HFFc6 (cell line): ENCODE measurements at regions not wholly inside any gene's neighbourhood (a gene's known extent, or its start where the extent isn't known, plus 50 kb on each side); places are given as distances from the start of the nearest gene placed in this dataset.
A peak's percentile ranks its signal among the peaks of the same experiment; 100 is the strongest.

Source experiments
- DNase-seq: peaks from one replicate; pipeline ENCODE4 v3.0.0-alpha.2; 2018
- H3K27ac Mint-ChIP-seq: 2 replicates; pipeline ENCODE4 v1.8.0; 2020; ENCODE audit warnings: mild to moderate bottlenecking, mixed read lengths
- H3K27me3 Mint-ChIP-seq: 2 replicates; pipeline ENCODE4 v1.8.0; 2021; ENCODE audit warnings: mild to moderate bottlenecking, moderate library complexity, mixed read lengths; ENCODE audit not compliant: insufficient read depth
- H3K36me3 Mint-ChIP-seq: 2 replicates; pipeline ENCODE4 v1.8.0; 2021; ENCODE audit warnings: low read depth, mixed read lengths
- H3K4me1 Mint-ChIP-seq: 2 replicates; pipeline ENCODE4 v1.8.0; 2020; ENCODE audit warnings: low read depth, mixed read lengths
- H3K4me3 Mint-ChIP-seq: 2 replicates; pipeline ENCODE4 v1.8.0; 2020; ENCODE audit warnings: mild to moderate bottlenecking, moderate library complexity, mixed read lengths
- H3K9me3 Mint-ChIP-seq: 2 replicates; pipeline ENCODE4 v1.8.0; 2020; ENCODE audit warnings: mild to moderate bottlenecking, mixed read lengths
- CTCF ChIP-seq: fragments of 200-600 bp; sonication (generic); IDR thresholded peaks from 2 replicates; pipeline ENCODE4 v1.5.0; 2021; ENCODE audit warnings: antibody characterized with exemption, mild to moderate bottlenecking

- H3K9me3 Mint-ChIP-seq, result no peaks in the 10 kb centered on the region
- no peak for TF ChIP-seq CTCF
- no peaks in the 10 kb centered on the region; the same call in 1 of the 2 replicates for H3K36me3 Mint-ChIP-seq
- H3K27me3 Mint-ChIP-seq, result peaks cover 1% of the 10 kb centered on the region; the same call in 1 of the 2 replicates
- H3K4me1 Mint-ChIP-seq, result peaks cover 43% of the 10 kb centered on the region
- DNase-seq, result no peak
- no peak overlapping the region for H3K4me3 Mint-ChIP-seq
- H3K27ac Mint-ChIP-seq, result no peak overlapping the region
Measured at GRCh38 chr12:68422159-68422558, 90.0 kb upstream of the MDM1 start.

- TF ChIP-seq CTCF, result no peak
- H3K4me1 Mint-ChIP-seq, result peaks cover 39% of the 10 kb centered on the region
- DNase-seq, result no peak
- H3K27ac Mint-ChIP-seq, result no peak overlapping the region
- no peak overlapping the region for H3K4me3 Mint-ChIP-seq
- H3K27me3 Mint-ChIP-seq, result peaks cover 1% of the 10 kb centered on the region; the same call in 1 of the 2 replicates
- H3K9me3 Mint-ChIP-seq, result no peaks in the 10 kb centered on the region
- H3K36me3 Mint-ChIP-seq, result no peaks in the 10 kb centered on the region; the same call in 1 of the 2 replicates
Measured at GRCh38 chr12:68422956-68423574, 90.9 kb upstream of the MDM1 start.

- Mint-ChIP-seq H3K27me3 (peaks cover 1% of the 10 kb centered on the region; the same call in 1 of the 2 replicates), H3K36me3 (no peaks in the 10 kb centered on the region; the same call in 1 of the 2 replicates), H3K4me3 (peak overlapping the region; percentile 20; the same call in 1 of the 2 replicates), H3K9me3 (no peaks in the 10 kb centered on the region), H3K4me1 (peaks cover 41% of the 10 kb centered on the region), H3K27ac (peak overlapping the region; percentile 30)
- DNase-seq, result peak; percentile 61
- TF ChIP-seq CTCF, result no peak
Measured at GRCh38 chr12:68425998-68426397, 93.8 kb upstream of the MDM1 start.

- Mint-ChIP-seq H3K4me1 (peaks cover 48% of the 10 kb centered on the region), H3K27ac (peak overlapping the region; percentile 9; the same call in 1 of the 2 replicates)
Measured at GRCh38 chr12:68428211-68428610, 96.0 kb upstream of the MDM1 start.

GRCh38 chr12:68428724-68429501, 96.8 kb upstream of the MDM1 start:
- H3K4me3 Mint-ChIP-seq, result no peak overlapping the region
- H3K4me1 Mint-ChIP-seq, result peaks cover 48% of the 10 kb centered on the region
- peak; percentile 51 for DNase-seq
- TF ChIP-seq CTCF, result no peak
- H3K27me3 Mint-ChIP-seq, result peaks cover 3% of the 10 kb centered on the region
- peak overlapping the region; percentile 9; the same call in 1 of the 2 replicates for H3K27ac Mint-ChIP-seq
- no peaks in the 10 kb centered on the region for H3K36me3 Mint-ChIP-seq
- no peaks in the 10 kb centered on the region for H3K9me3 Mint-ChIP-seq

More at GRCh38 chr12:68428211-68428610, 96.0 kb upstream of the MDM1 start:
- no peak for DNase-seq
- H3K36me3 Mint-ChIP-seq, result no peaks in the 10 kb centered on the region; the same call in 1 of the 2 replicates
- no peak for TF ChIP-seq CTCF
- peaks cover 3% of the 10 kb centered on the region for H3K27me3 Mint-ChIP-seq
- no peaks in the 10 kb centered on the region for H3K9me3 Mint-ChIP-seq
- H3K4me3 Mint-ChIP-seq, result no peak overlapping the region
